A549 (cell line): ENCODE measurements at regions not wholly inside any gene's neighbourhood (a gene's known extent, or its start where the extent isn't known, plus 50 kb on each side); places are given as distances from the start of the nearest gene placed in this dataset.

Experiments used
- ATAC-seq, 2 experiments: fragments of 200-7000 bp in 1 of 2; fragments of >200 bp in 1 of 2; cut with Nextera tagmentation in 1 of 2; cut with Tn5 transposase in 1 of 2; 3 replicates each; pipeline versions ENCODE4 v1.8.0 to v1.9.1; 2018 to 2020; ENCODE audit warnings: mild to moderate bottlenecking in 1 of 2, moderate library complexity in 1 of 2
- CTCF ChIA-PET: fragments of 300-600 bp; sonication (Branson Sonifier 250); formaldehyde crosslinking; extraction: SDS; loops from one replicate; lab custom pipeline; 2021; ENCODE audit warnings: antibody characterized with exemption, inconsistent platforms; lab: Yijun Ruan, JAX
- POLR2A ChIA-PET: fragments of 350-600 bp; formaldehyde crosslinking; extraction: SDS; loops from one replicate; lab custom pipeline; 2021; ENCODE audit warnings: antibody characterized with exemption, inconsistent platforms; lab: Yijun Ruan, JAX
- DNase-seq, 2 experiments: peaks; one replicate each; pipeline versions ENCODE4 v3.0.0 to v3.0.0-alpha.2; 2011 to 2016; ENCODE audit warnings: low read depth in 1 of 2, low spot score in 1 of 2
- FAIRE-seq: peaks from 2 replicates; lab custom pipeline; 2011; peaks lifted over from hg19 to GRCh38; lab: Jason Lieb, UNC
- H3K27ac ChIP-seq, 2 experiments: fragments of >200 bp; sonication (Bioruptor Twin); formaldehyde crosslinking; 3 replicates each; pipeline ENCODE4 v1.5.1; 2016 to 2017
- H3K4me1 ChIP-seq: fragments of >200 bp; sonication (Bioruptor Twin); formaldehyde crosslinking; 3 replicates; pipeline ENCODE4 v1.6.1; 2016
- H3K4me2 ChIP-seq: fragments of >200 bp; sonication (Bioruptor Twin); formaldehyde crosslinking; 3 replicates; pipeline ENCODE4 v1.6.1; 2016
- H3K4me3 ChIP-seq: fragments of >200 bp; sonication (Bioruptor Twin); formaldehyde crosslinking; 3 replicates; pipeline ENCODE4 v1.5.1; 2016
- H3K9me3 ChIP-seq: fragments of >200 bp; sonication (Bioruptor Twin); formaldehyde crosslinking; 3 replicates; pipeline ENCODE4 v1.6.1; 2016
- E2F6 ChIP-seq: IDR thresholded peaks from 2 replicates; pipeline ENCODE4 v1.6.1; 2012; ENCODE audit warnings: low read depth, borderline replicate concordance
- EHF ChIP-seq: fragments of 250-450 bp; sonication (Bioruptor Pico); IDR thresholded peaks from 2 replicates; pipeline ENCODE4 v1.5.0; 2020; ENCODE audit warnings: mild to moderate bottlenecking
- EHMT2 ChIP-seq: fragments of 200-600 bp; sonication (generic); IDR thresholded peaks from 2 replicates; pipeline ENCODE4 v1.6.1; 2016; ENCODE audit warnings: antibody characterized with exemption, low read depth, mild to moderate bottlenecking, moderate library complexity
- FOSB ChIP-seq: fragments of 250-450 bp; sonication (Bioruptor Pico); IDR thresholded peaks from 2 replicates; pipeline ENCODE4 v1.5.0; 2020; ENCODE audit warnings: mild to moderate bottlenecking, moderate library complexity
- HDAC2 ChIP-seq: fragments of 200-600 bp; sonication (generic); IDR thresholded peaks from 2 replicates; pipeline ENCODE4 v1.6.1; 2016
- HEYL ChIP-seq: fragments of 250-450 bp; sonication (Bioruptor Pico); IDR thresholded peaks from 2 replicates; pipeline ENCODE4 v1.8.0; 2021; ENCODE audit warnings: mild to moderate bottlenecking, moderate library complexity
- HOXA7 ChIP-seq: fragments of 250-450 bp; sonication (Bioruptor Pico); IDR thresholded peaks from 2 replicates; pipeline ENCODE4 v1.5.0; 2020; ENCODE audit warnings: mild to moderate bottlenecking, moderate library complexity
- JUN ChIP-seq, 2 experiments: fragments of >200 bp; sonication (Bioruptor Twin); formaldehyde crosslinking; IDR thresholded peaks; 2 replicates in 1 of 2; 3 replicates in 1 of 2; pipeline ENCODE4 v1.6.1; 2016 to 2017
- KDM5A ChIP-seq: fragments of 200-600 bp; sonication (generic); IDR thresholded peaks from 2 replicates; pipeline ENCODE4 v1.6.1; 2016; ENCODE audit warnings: antibody characterized with exemption, mild to moderate bottlenecking
- MYC ChIP-seq: IDR thresholded peaks from 2 replicates; pipeline ENCODE4 v1.6.1; 2012; ENCODE audit warnings: mild to moderate bottlenecking, inconsistent platforms, low read length, improper control_type of control experiment, borderline replicate concordance
- NPAS2 ChIP-seq: fragments of 250-450 bp; sonication (Bioruptor Pico); IDR thresholded peaks from 2 replicates; pipeline ENCODE4 v1.8.0; 2022; ENCODE audit warnings: mild to moderate bottlenecking, moderate library complexity, borderline replicate concordance
- PHF8 ChIP-seq: fragments of 200-600 bp; sonication (generic); IDR thresholded peaks from 2 replicates; pipeline ENCODE4 v1.6.1; 2016; ENCODE audit warnings: low read depth, mild to moderate bottlenecking, antibody characterized with exemption, moderate library complexity, borderline replicate concordance
- RCOR1 ChIP-seq: fragments of 150-350 bp; IDR thresholded peaks from 2 replicates; pipeline ENCODE4 v1.6.1; 2014; ENCODE audit warnings: antibody characterized with exemption, low read length, low read depth
- REST ChIP-seq: fragments of 200-600 bp; sonication (generic); IDR thresholded peaks from 2 replicates; pipeline ENCODE4 v1.6.1; 2016; ENCODE audit warnings: antibody characterized with exemption, mild to moderate bottlenecking, moderate library complexity
- SREBF2 ChIP-seq: fragments of 450-650 bp; IDR thresholded peaks from 2 replicates; pipeline ENCODE4 v1.6.1; 2014; ENCODE audit warnings: mild to moderate bottlenecking, moderate library complexity
- ZSCAN20 ChIP-seq: fragments of 250-450 bp; sonication (Bioruptor Pico); IDR thresholded peaks from 2 replicates; pipeline ENCODE4 v1.8.0; 2022; ENCODE audit warnings: mild to moderate bottlenecking, moderate library complexity
- WGBS: methylation state at CpG from one replicate; pipeline ENCODE4 v1.1.6; 2017; ENCODE audit errors: missing lambda C conversion rate; 5-methylcytosine and 5-hydroxymethylcytosine counted together
- TF ChIP-seq, protein P1 (sequence below): fragments of 150-350 bp; IDR thresholded peaks from 2 replicates; pipeline ENCODE4 v1.6.1; 2014; ENCODE audit warnings: low read depth, mild to moderate bottlenecking, low read length
- TF ChIP-seq, protein P2 (sequence below): fragments of 250-450 bp; sonication (Bioruptor Pico); IDR thresholded peaks from 2 replicates; pipeline ENCODE4 v1.5.0; 2021; ENCODE audit warnings: mild to moderate bottlenecking, moderate library complexity, borderline replicate concordance
- TF ChIP-seq, protein P3 (sequence below): fragments of >200 bp; sonication (Bioruptor Twin); formaldehyde crosslinking; IDR thresholded peaks from 3 replicates; pipeline ENCODE4 v1.6.1; 2016

GRCh38 chr2:10224734-10225133 is 78.0 kb upstream of the HPCAL1 start (continued):
- no peak for TF ChIP-seq SREBF2
- TF ChIP-seq, protein P1, sequence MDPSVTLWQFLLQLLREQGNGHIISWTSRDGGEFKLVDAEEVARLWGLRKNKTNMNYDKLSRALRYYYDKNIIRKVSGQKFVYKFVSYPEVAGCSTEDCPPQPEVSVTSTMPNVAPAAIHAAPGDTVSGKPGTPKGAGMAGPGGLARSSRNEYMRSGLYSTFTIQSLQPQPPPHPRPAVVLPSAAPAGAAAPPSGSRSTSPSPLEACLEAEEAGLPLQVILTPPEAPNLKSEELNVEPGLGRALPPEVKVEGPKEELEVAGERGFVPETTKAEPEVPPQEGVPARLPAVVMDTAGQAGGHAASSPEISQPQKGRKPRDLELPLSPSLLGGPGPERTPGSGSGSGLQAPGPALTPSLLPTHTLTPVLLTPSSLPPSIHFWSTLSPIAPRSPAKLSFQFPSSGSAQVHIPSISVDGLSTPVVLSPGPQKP = no peak
- no peak for TF ChIP-seq NPAS2 (CRISPR knock-in tag)

GRCh38 chr2:10225291-10226037 is 77.2 kb upstream of the HPCAL1 start:
- peaks cover 6% of the 10 kb centered on the region; the same call in 1 of the 3 replicates for H3K4me1 ChIP-seq
- WGBS = 83% methylated on average over 15 of the region's 15 CpGs
- ChIA-PET POLR2A (no interaction called here), CTCF (interaction anchor here (0.6 to 3.3 kb wide), 6 partner anchors 16 to 210 kb away, joined by 3 to 10 read pairs (median 3); no protein-coding TSS in a partner anchor)
- FAIRE-seq (no peak), DNase-seq (no peak), ATAC-seq (no peak; a peak in 1 of 6 replicates)
- H3K4me3 ChIP-seq = no peak overlapping the region
- H3K4me2 ChIP-seq = no peak overlapping the region
- TF ChIP-seq HDAC2 (no peak), FOSB (CRISPR knock-in tag) (no peak), JUN (IDR thresholded peaks at IDR 0.05) (no peak)
- TF ChIP-seq, protein P2, sequence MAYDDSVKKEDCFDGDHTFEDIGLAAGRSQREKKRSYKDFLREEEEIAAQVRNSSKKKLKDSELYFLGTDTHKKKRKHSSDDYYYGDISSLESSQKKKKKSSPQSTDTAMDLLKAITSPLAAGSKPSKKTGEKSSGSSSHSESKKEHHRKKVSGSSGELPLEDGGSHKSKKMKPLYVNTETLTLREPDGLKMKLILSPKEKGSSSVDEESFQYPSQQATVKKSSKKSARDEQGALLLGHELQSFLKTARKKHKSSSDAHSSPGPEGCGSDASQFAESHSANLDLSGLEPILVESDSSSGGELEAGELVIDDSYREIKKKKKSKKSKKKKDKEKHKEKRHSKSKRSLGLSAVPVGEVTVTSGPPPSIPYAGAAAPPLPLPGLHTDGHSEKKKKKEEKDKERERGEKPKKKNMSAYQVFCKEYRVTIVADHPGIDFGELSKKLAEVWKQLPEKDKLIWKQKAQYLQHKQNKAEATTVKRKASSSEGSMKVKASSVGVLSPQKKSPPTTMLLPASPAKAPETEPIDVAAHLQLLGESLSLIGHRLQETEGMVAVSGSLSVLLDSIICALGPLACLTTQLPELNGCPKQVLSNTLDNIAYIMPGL = no peak
- TF ChIP-seq, protein P1 = no peak
- no peaks in the 10 kb centered on the region for H3K9me3 ChIP-seq
- H3K27ac ChIP-seq = no peak overlapping the region

- TF ChIP-seq SREBF2 = no peak
- TF ChIP-seq RCOR1 = no peak
- TF ChIP-seq PHF8 = no peak
- no peak for TF ChIP-seq ZSCAN20
- TF ChIP-seq REST = no peak
- no peak for TF ChIP-seq EHMT2
- TF ChIP-seq EHF (CRISPR knock-in tag) = no peak
- TF ChIP-seq, protein P3, sequence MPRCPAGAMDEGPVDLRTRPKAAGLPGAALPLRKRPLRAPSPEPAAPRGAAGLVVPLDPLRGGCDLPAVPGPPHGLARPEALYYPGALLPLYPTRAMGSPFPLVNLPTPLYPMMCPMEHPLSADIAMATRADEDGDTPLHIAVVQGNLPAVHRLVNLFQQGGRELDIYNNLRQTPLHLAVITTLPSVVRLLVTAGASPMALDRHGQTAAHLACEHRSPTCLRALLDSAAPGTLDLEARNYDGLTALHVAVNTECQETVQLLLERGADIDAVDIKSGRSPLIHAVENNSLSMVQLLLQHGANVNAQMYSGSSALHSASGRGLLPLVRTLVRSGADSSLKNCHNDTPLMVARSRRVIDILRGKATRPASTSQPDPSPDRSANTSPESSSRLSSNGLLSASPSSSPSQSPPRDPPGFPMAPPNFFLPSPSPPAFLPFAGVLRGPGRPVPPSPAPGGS = no peak
- no peak for TF ChIP-seq HEYL (CRISPR knock-in tag)
- no peak for TF ChIP-seq MYC
- no peak for TF ChIP-seq E2F6
- TF ChIP-seq HOXA7 = no peak
- TF ChIP-seq KDM5A = no peak
- no peak for DNase-seq
- no peak overlapping the region for H3K4me2 ChIP-seq
- CTCF ChIA-PET = interaction anchor here (0.7 to 3.3 kb wide), 5 partner anchors 28 to 209 kb away, joined by 3 to 10 read pairs (median 4); no protein-coding TSS in a partner anchor
- no peak for ATAC-seq
- H3K4me3 ChIP-seq = no peak overlapping the region
- H3K9me3 ChIP-seq = no peaks in the 10 kb centered on the region
- POLR2A ChIA-PET = no interaction called here
- FAIRE-seq = no peak
- no peak overlapping the region for H3K27ac ChIP-seq
- peaks cover 6% of the 10 kb centered on the region; the same call in 1 of the 3 replicates for H3K4me1 ChIP-seq
- WGBS = 86% methylated on average over 19 of the region's 19 CpGs
These were observed 76.5 kb upstream of the HPCAL1 start for GRCh38 chr2:10226038-10226724.
